Retinal pigment epithelial cell (primary cell): ENCODE measurements at regions not wholly inside any gene's neighbourhood (a gene's known extent, or its start where the extent isn't known, plus 50 kb on each side); places are given as distances from the start of the nearest gene placed in this dataset.

Experiments used
- DNase-seq: peaks from one replicate; pipeline ENCODE4 v3.0.0-alpha.2; 2010; ENCODE audit warnings: low read depth
- H3K4me3 ChIP-seq: 2 replicates; pipeline ENCODE4 v1.5.1; 2011; ENCODE audit warnings: mild to moderate bottlenecking, low read length, control low read depth, moderate library complexity
- CTCF ChIP-seq: conservative IDR thresholded peaks from 2 replicates; pipeline ENCODE4 v1.5.1; 2011; ENCODE audit warnings: low read depth, low read length, control low read depth, inconsistent platforms

- DNase-seq, result no peak
- H3K4me3 ChIP-seq, result no peak overlapping the region
- TF ChIP-seq CTCF, result no peak
These were observed 80.4 kb upstream of the POU3F1 start for GRCh38 chr1:38126970-38127369.

- DNase-seq, result no peak
- no peak overlapping the region for H3K4me3 ChIP-seq
- no peak for TF ChIP-seq CTCF
These were observed 79.4 kb upstream of the POU3F1 start for GRCh38 chr1:38125837-38126520.

GRCh38 chr1:38125016-38125415, 78.4 kb upstream of the POU3F1 start:
- TF ChIP-seq CTCF, result no peak
- no peak overlapping the region for H3K4me3 ChIP-seq
- DNase-seq, result no peak

- DNase-seq, result no peak
These were observed 77.0 kb upstream of the POU3F1 start for GRCh38 chr1:38123356-38124135.

GRCh38 chr1:38121231-38121680, 74.7 kb upstream of the POU3F1 start:
- TF ChIP-seq CTCF, result no peak
- H3K4me3 ChIP-seq, result no peak overlapping the region
- no peak for DNase-seq

More at GRCh38 chr1:38123356-38124135, 77.0 kb upstream of the POU3F1 start:
- no peak for TF ChIP-seq CTCF
- H3K4me3 ChIP-seq, result no peak overlapping the region

- DNase-seq, result no peak
- TF ChIP-seq CTCF, result no peak
- no peak overlapping the region for H3K4me3 ChIP-seq
These were observed 74.1 kb upstream of the POU3F1 start for GRCh38 chr1:38120552-38121230.
